ENCODE measurements at regions not wholly inside any gene's neighbourhood (a gene's known extent, or its start where the extent isn't known, plus 50 kb on each side); places are given as distances from the start of the nearest gene placed in this dataset.
"Not testable (repeated sequence)": the region's sequence is repeated elsewhere in the genome, so short reads cannot be mapped to it uniquely, and the experiment has no call there.

GRCh38 chr4:82077471-82077995 lies 296.3 kb downstream of the HNRNPD start:
- DNase-seq (ENCODE audit: low spot score) = not testable (repeated sequence)

GRCh38 chr4:82076809-82077208 lies 297.0 kb downstream of the HNRNPD start:
- DNase-seq (ENCODE audit: low spot score) = no peak

GRCh38 chr4:82076359-82076758 lies 297.4 kb downstream of the HNRNPD start:
- no peak for DNase-seq (ENCODE audit: low spot score)

GRCh38 chr4:82071951-82072350 lies 301.8 kb downstream of the HNRNPD start:
- no peak for DNase-seq (ENCODE audit: low spot score)

- DNase-seq (ENCODE audit: low spot score) = no peak
Measured at GRCh38 chr4:82069883-82070638, 303.7 kb downstream of the HNRNPD start.

GRCh38 chr4:82063017-82063416 lies 310.8 kb downstream of the HNRNPD start:
- no peak for DNase-seq (ENCODE audit: low spot score)

GRCh38 chr4:82057990-82058544 lies 315.7 kb downstream of the HNRNPD start:
- DNase-seq (ENCODE audit: low spot score) = no peak

- no peak for DNase-seq (ENCODE audit: low spot score)
Measured at GRCh38 chr4:82055156-82055555, 318.6 kb downstream of the HNRNPD start.

GRCh38 chr4:82053396-82053795 lies 320.4 kb downstream of the HNRNPD start:
- DNase-seq (ENCODE audit: low spot score) = no peak

- no peak for DNase-seq (ENCODE audit: low spot score)
Measured at GRCh38 chr4:82050796-82051195, 323.0 kb downstream of the HNRNPD start.

GRCh38 chr4:82049294-82049693 lies 324.5 kb downstream of the HNRNPD start:
- no peak for DNase-seq (ENCODE audit: low spot score)

- no peak for DNase-seq (ENCODE audit: low spot score)
Measured at GRCh38 chr4:82047731-82048130, 326.1 kb downstream of the HNRNPD start.

- DNase-seq (ENCODE audit: low spot score) = no peak
Measured at GRCh38 chr4:82046796-82047195, 327.0 kb downstream of the HNRNPD start.

- no peak for DNase-seq (ENCODE audit: low spot score)
Measured at GRCh38 chr4:82045267-82045666, 328.5 kb downstream of the HNRNPD start.

GRCh38 chr4:82044141-82044993 lies 329.4 kb downstream of the HNRNPD start:
- peak; percentile 14 for DNase-seq (ENCODE audit: low spot score)

GRCh38 chr4:82043809-82044137 lies 330.0 kb downstream of the HNRNPD start:
- DNase-seq (ENCODE audit: low spot score) = no peak

- no peak for DNase-seq (ENCODE audit: low spot score)
Measured at GRCh38 chr4:82043081-82043808, 330.5 kb downstream of the HNRNPD start.

- DNase-seq (ENCODE audit: low spot score) = no peak
Measured at GRCh38 chr4:82042042-82042441, 331.7 kb downstream of the HNRNPD start.

GRCh38 chr4:82038936-82039335 lies 334.9 kb downstream of the HNRNPD start:
- no peak for DNase-seq (ENCODE audit: low spot score)

GRCh38 chr4:82036181-82036580 lies 337.6 kb downstream of the HNRNPD start:
- DNase-seq (ENCODE audit: low spot score) = no peak

- DNase-seq (ENCODE audit: low spot score) = no peak
Measured at GRCh38 chr4:82034878-82035277, 338.9 kb downstream of the HNRNPD start.

- no peak for DNase-seq (ENCODE audit: low spot score)
Measured at GRCh38 chr4:82033862-82034261, 339.9 kb downstream of the HNRNPD start.
